ENCODE measurements at regions not wholly inside any gene's neighbourhood (a gene's known extent, or its start where the extent isn't known, plus 50 kb on each side); places are given as distances from the start of the nearest gene placed in this dataset.
"Not testable (repeated sequence)": the region's sequence is repeated elsewhere in the genome, so short reads cannot be mapped to it uniquely, and the experiment has no call there.

GRCh38 chr4:52201715-52202114 is 150.6 kb downstream of the SPATA18 start:
- no peak for DNase-seq
- no peaks in the 10 kb centered on the region for H3K27me3 ChIP-seq
- H3K4me1 ChIP-seq: no peaks in the 10 kb centered on the region
- no peak overlapping the region for H3K4me3 ChIP-seq
- no peak overlapping the region for H3K27ac ChIP-seq
- H3K9me3 ChIP-seq (replicated peaks): no peaks in the 10 kb centered on the region
- no peaks in the 10 kb centered on the region for H3K36me3 ChIP-seq

- no peaks in the 10 kb centered on the region for H3K27me3 ChIP-seq
- no peak overlapping the region for H3K27ac ChIP-seq
- DNase-seq: no peak
- no peak overlapping the region for H3K4me3 ChIP-seq
- no peaks in the 10 kb centered on the region for H3K36me3 ChIP-seq
- no peaks in the 10 kb centered on the region for H3K4me1 ChIP-seq
- H3K9me3 ChIP-seq (replicated peaks): no peaks in the 10 kb centered on the region
These were observed 151.2 kb downstream of the SPATA18 start for GRCh38 chr4:52202251-52202779.

- Histone ChIP-seq H3K27ac (no peak overlapping the region), H3K9me3 (replicated peaks) (no peaks in the 10 kb centered on the region), H3K4me3 (no peak overlapping the region), H3K27me3 (no peaks in the 10 kb centered on the region), H3K36me3 (no peaks in the 10 kb centered on the region), H3K4me1 (no peaks in the 10 kb centered on the region)
- DNase-seq: no peak
These were observed 151.8 kb downstream of the SPATA18 start for GRCh38 chr4:52202931-52203330.

GRCh38 chr4:52203351-52203750 is 152.2 kb downstream of the SPATA18 start:
- Histone ChIP-seq H3K27ac (no peak overlapping the region), H3K9me3 (replicated peaks) (no peaks in the 10 kb centered on the region), H3K27me3 (no peaks in the 10 kb centered on the region), H3K36me3 (no peaks in the 10 kb centered on the region), H3K4me1 (no peaks in the 10 kb centered on the region), H3K4me3 (no peak overlapping the region)
- DNase-seq: no peak

GRCh38 chr4:52204921-52205320 is 153.8 kb downstream of the SPATA18 start:
- H3K4me1 ChIP-seq: no peaks in the 10 kb centered on the region
- no peak for DNase-seq
- no peaks in the 10 kb centered on the region for H3K27me3 ChIP-seq
- no peak overlapping the region for H3K27ac ChIP-seq
- no peaks in the 10 kb centered on the region for H3K36me3 ChIP-seq
- H3K4me3 ChIP-seq: no peak overlapping the region
- no peaks in the 10 kb centered on the region for H3K9me3 ChIP-seq (replicated peaks)

- DNase-seq; H3K9me3 ChIP-seq (replicated peaks); H3K36me3 ChIP-seq; H3K4me3 ChIP-seq; H3K27ac ChIP-seq; H3K4me1 ChIP-seq; H3K27me3 ChIP-seq: not testable (repeated sequence)
These were observed 156.0 kb downstream of the SPATA18 start for GRCh38 chr4:52207146-52207545.

- H3K27ac ChIP-seq: no peak overlapping the region
- H3K27me3 ChIP-seq: no peaks in the 10 kb centered on the region
- no peak overlapping the region for H3K4me3 ChIP-seq
- no peaks in the 10 kb centered on the region for H3K4me1 ChIP-seq
- no peak for DNase-seq
- no peaks in the 10 kb centered on the region for H3K9me3 ChIP-seq (replicated peaks)
- H3K36me3 ChIP-seq: no peaks in the 10 kb centered on the region
These were observed 161.6 kb downstream of the SPATA18 start for GRCh38 chr4:52212702-52213101.

GRCh38 chr4:52231526-52231925 is 180.4 kb downstream of the SPATA18 start:
- DNase-seq: no peak

GRCh38 chr4:52234561-52235440 is 183.7 kb downstream of the SPATA18 start:
- Histone ChIP-seq H3K9me3 (replicated peaks) (no peaks in the 10 kb centered on the region), H3K36me3 (no peaks in the 10 kb centered on the region), H3K4me3 (no peak overlapping the region), H3K4me1 (no peaks in the 10 kb centered on the region), H3K27me3 (no peaks in the 10 kb centered on the region), H3K27ac (no peak overlapping the region)
- DNase-seq: peak in 1 of 2 experiments; percentile 72

More at GRCh38 chr4:52231526-52231925, 180.4 kb downstream of the SPATA18 start:
- Histone ChIP-seq H3K4me1 (no peaks in the 10 kb centered on the region), H3K27me3 (no peaks in the 10 kb centered on the region), H3K9me3 (replicated peaks) (no peaks in the 10 kb centered on the region), H3K36me3 (no peaks in the 10 kb centered on the region), H3K4me3 (no peak overlapping the region), H3K27ac (no peak overlapping the region)

GRCh38 chr4:52235552-52236201 is 184.6 kb downstream of the SPATA18 start:
- Histone ChIP-seq H3K9me3 (replicated peaks) (no peaks in the 10 kb centered on the region), H3K27me3 (no peaks in the 10 kb centered on the region), H3K4me1 (no peaks in the 10 kb centered on the region), H3K27ac (no peak overlapping the region), H3K36me3 (no peaks in the 10 kb centered on the region), H3K4me3 (no peak overlapping the region)
- DNase-seq: no peak

GRCh38 chr4:52241916-52242315 is 190.8 kb downstream of the SPATA18 start:
- Histone ChIP-seq H3K27ac (no peak overlapping the region), H3K36me3 (no peaks in the 10 kb centered on the region), H3K4me1 (no peaks in the 10 kb centered on the region), H3K27me3 (no peaks in the 10 kb centered on the region), H3K4me3 (no peak overlapping the region), H3K9me3 (replicated peaks) (no peaks in the 10 kb centered on the region)
- DNase-seq: no peak

- H3K27ac ChIP-seq: no peak overlapping the region
- peak in 1 of 2 experiments; percentile 18 for DNase-seq
- H3K4me3 ChIP-seq: no peak overlapping the region
- no peaks in the 10 kb centered on the region for H3K36me3 ChIP-seq
- no peaks in the 10 kb centered on the region for H3K27me3 ChIP-seq
- H3K9me3 ChIP-seq (replicated peaks): no peaks in the 10 kb centered on the region
- no peaks in the 10 kb centered on the region; the same call in 1 of the 2 replicates for H3K4me1 ChIP-seq
These were observed 192.3 kb downstream of the SPATA18 start for GRCh38 chr4:52243367-52243766.

GRCh38 chr4:52244103-52244775 is 193.1 kb downstream of the SPATA18 start:
- no peak overlapping the region for H3K4me3 ChIP-seq
- no peaks in the 10 kb centered on the region; the same call in 1 of the 2 replicates for H3K4me1 ChIP-seq
- no peaks in the 10 kb centered on the region for H3K9me3 ChIP-seq (replicated peaks)
- H3K27me3 ChIP-seq: no peaks in the 10 kb centered on the region
- no peak overlapping the region for H3K27ac ChIP-seq
- DNase-seq: no peak
- no peaks in the 10 kb centered on the region for H3K36me3 ChIP-seq

- no peaks in the 10 kb centered on the region for H3K36me3 ChIP-seq
- no peaks in the 10 kb centered on the region for H3K9me3 ChIP-seq (replicated peaks)
- peaks cover 5% of the 10 kb centered on the region; the same call in 1 of the 2 replicates for H3K4me1 ChIP-seq
- H3K27ac ChIP-seq: no peak overlapping the region
- no peak for DNase-seq
- H3K27me3 ChIP-seq: no peaks in the 10 kb centered on the region
- no peak overlapping the region for H3K4me3 ChIP-seq
These were observed 193.7 kb downstream of the SPATA18 start for GRCh38 chr4:52244848-52245247.

- peaks cover 2% of the 10 kb centered on the region for H3K9me3 ChIP-seq (replicated peaks)
- no peak overlapping the region for H3K4me3 ChIP-seq
- H3K4me1 ChIP-seq: peaks cover 5% of the 10 kb centered on the region; the same call in 1 of the 2 replicates
- no peak overlapping the region for H3K27ac ChIP-seq
- DNase-seq: no peak
- no peaks in the 10 kb centered on the region for H3K36me3 ChIP-seq
- H3K27me3 ChIP-seq: no peaks in the 10 kb centered on the region
These were observed 195.7 kb downstream of the SPATA18 start for GRCh38 chr4:52246827-52247226.
